ENCODE measurements at regions not wholly inside any gene's neighbourhood (a gene's known extent, or its start where the extent isn't known, plus 50 kb on each side); places are given as distances from the start of the nearest gene placed in this dataset.

DNA sequence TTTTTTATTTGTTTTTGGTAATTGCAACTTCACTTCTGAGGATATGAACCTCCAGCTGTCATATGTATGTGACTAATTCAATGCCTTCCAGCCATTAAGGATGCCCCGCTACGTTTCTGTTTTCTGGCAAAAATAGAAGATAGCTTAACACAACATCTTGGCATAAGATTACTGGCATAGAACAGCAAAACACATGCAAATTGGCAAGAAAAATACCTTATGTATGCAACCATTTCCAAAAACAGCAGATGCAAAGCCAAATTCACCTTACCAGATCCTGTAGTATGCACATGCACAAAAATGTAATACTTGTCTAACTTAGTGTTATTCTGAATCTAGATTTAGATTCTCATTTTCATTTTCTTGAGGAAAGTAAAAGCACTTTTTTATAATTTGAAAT is 461.1 kb upstream of the CYLC2 start:
- intact Hi-C loops (cut with micrococcal nuclease), result no loop called here
- H3K27me3 ChIP-seq (ENCODE audit: control insufficient read depth in 2 of 2, insufficient read depth in 2 of 2, low read length in 2 of 2), result no peaks in the 10 kb centered on the region
- Mint-ChIP-seq H3K4me3 (no peak overlapping the region), H3K9me3 (peaks cover 0 to 5% (median 0%) of the 10 kb centered on the region in 11 donors), H3K27ac (no peak overlapping the region), H3K27me3 (no peaks in the 10 kb centered on the region), H3K36me3 (no peaks in the 10 kb centered on the region), H3K4me1 (no peaks in the 10 kb centered on the region)
- no peak for ATAC-seq
- no peak overlapping the region for H3K4me3 ChIP-seq (ENCODE audit: low read length)
- H3K4me1 ChIP-seq (ENCODE audit: control insufficient read depth in 2 of 2, insufficient read depth in 2 of 2, low read length in 2 of 2), result no peaks in the 10 kb centered on the region
- no peaks in the 10 kb centered on the region for H3K9me3 ChIP-seq (ENCODE audit: control insufficient read depth in 2 of 3, low read length in 3 of 3)
- no peaks in the 10 kb centered on the region for H3K36me3 ChIP-seq (ENCODE audit: control insufficient read depth in 2 of 3, insufficient read depth in 3 of 3, low read length in 3 of 3)
- no peak for DNase-seq
- no peak overlapping the region for H3K27ac ChIP-seq (ENCODE audit: low read depth, low read length)
- ChIA-PET CTCF (no interaction called here), POLR2A (no interaction called here)

GRCh38 chr9:102521097-102521755 is 473.9 kb upstream of the CYLC2 start:
- DNase-seq (no peak), ATAC-seq (no peak)
- no peak overlapping the region for H3K4me3 ChIP-seq (ENCODE audit: low read length)
- no peaks in the 10 kb centered on the region for H3K4me1 ChIP-seq (ENCODE audit: control insufficient read depth in 2 of 2, insufficient read depth in 2 of 2, low read length in 2 of 2)
- no peaks in the 10 kb centered on the region for H3K36me3 ChIP-seq (ENCODE audit: control insufficient read depth in 2 of 3, insufficient read depth in 3 of 3, low read length in 3 of 3)
- H3K36me3 Mint-ChIP-seq, result no peaks in the 10 kb centered on the region
- CTCF ChIA-PET, result no interaction called here
- H3K27ac Mint-ChIP-seq, result no peak overlapping the region
- no peaks in the 10 kb centered on the region for H3K4me1 Mint-ChIP-seq
- peaks cover 0 to 11% (median 5%) of the 10 kb centered on the region in 11 donors for H3K9me3 Mint-ChIP-seq
- intact Hi-C loops (cut with micrococcal nuclease), result no loop called here
- no peak overlapping the region for H3K4me3 Mint-ChIP-seq
- POLR2A ChIA-PET, result no interaction called here
- H3K27me3 ChIP-seq (ENCODE audit: control insufficient read depth in 2 of 2, insufficient read depth in 2 of 2, low read length in 2 of 2), result no peaks in the 10 kb centered on the region
- H3K27ac ChIP-seq (ENCODE audit: low read depth, low read length), result no peak overlapping the region
- H3K9me3 ChIP-seq (ENCODE audit: control insufficient read depth in 2 of 3, low read length in 3 of 3), result no peaks in the 10 kb centered on the region
- no peaks in the 10 kb centered on the region for H3K27me3 Mint-ChIP-seq

DNA sequence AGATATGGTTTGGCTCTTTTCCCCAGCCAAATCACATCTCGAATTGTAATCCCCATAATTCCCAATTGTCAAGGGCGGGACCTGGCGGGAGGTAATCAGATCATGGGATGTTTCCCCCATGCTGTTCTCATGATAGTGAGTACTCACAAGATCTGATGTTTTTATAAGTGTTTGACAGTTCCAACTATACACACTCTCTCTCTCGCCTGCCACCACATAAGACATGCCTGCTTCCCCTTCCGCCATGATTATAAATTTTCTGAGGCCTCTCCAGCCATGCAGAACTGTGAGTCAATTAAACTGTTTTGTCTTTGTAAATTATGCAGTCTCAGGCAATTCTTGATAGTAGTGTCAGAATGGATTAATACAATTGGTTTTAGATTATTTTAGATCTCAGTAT is 475.7 kb upstream of the CYLC2 start:
- no peaks in the 10 kb centered on the region for H3K36me3 ChIP-seq (ENCODE audit: control insufficient read depth in 2 of 3, insufficient read depth in 3 of 3, low read length in 3 of 3)
- no peak overlapping the region for H3K27ac ChIP-seq (ENCODE audit: low read depth, low read length)
- H3K27me3 ChIP-seq (ENCODE audit: control insufficient read depth in 2 of 2, insufficient read depth in 2 of 2, low read length in 2 of 2), result no peaks in the 10 kb centered on the region
- ATAC-seq (no peak), DNase-seq (no peak)
- Mint-ChIP-seq H3K27me3 (no peaks in the 10 kb centered on the region), H3K4me3 (no peak overlapping the region), H3K27ac (no peak overlapping the region), H3K36me3 (no peaks in the 10 kb centered on the region), H3K4me1 (no peaks in the 10 kb centered on the region), H3K9me3 (peaks cover 0 to 8% (median 3%) of the 10 kb centered on the region in 11 donors)
- ChIA-PET CTCF (no interaction called here), POLR2A (no interaction called here)
- intact Hi-C loops (cut with micrococcal nuclease), result no loop called here
- no peaks in the 10 kb centered on the region for H3K4me1 ChIP-seq (ENCODE audit: control insufficient read depth in 2 of 2, insufficient read depth in 2 of 2, low read length in 2 of 2)
- H3K9me3 ChIP-seq (ENCODE audit: control insufficient read depth in 2 of 3, low read length in 3 of 3), result no peaks in the 10 kb centered on the region
- H3K4me3 ChIP-seq (ENCODE audit: low read length), result no peak overlapping the region

DNA sequence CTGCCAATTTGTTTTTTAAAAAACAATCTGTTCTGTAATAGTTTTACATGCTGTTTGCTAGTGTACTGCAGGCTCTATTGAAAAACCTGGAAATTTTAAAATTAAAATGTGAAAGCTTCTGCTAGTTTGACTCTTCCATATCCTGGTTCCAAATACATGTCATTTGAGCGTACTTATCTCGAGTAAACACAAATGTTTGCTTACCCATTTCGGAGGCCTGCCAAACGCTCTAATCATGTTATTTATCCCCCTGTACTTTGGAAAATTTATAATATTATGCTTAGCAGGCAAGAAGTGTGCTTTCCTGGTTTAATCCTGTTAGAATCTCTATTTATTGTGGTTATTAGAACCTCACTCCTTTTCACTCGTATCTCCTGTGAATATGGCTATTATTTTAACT is 476.8 kb upstream of the CYLC2 start:
- H3K4me3 ChIP-seq (ENCODE audit: low read length), result no peak overlapping the region
- ChIA-PET POLR2A (no interaction called here), CTCF (no interaction called here)
- H3K9me3 ChIP-seq (ENCODE audit: control insufficient read depth in 2 of 3, low read length in 3 of 3), result no peaks in the 10 kb centered on the region
- H3K27me3 ChIP-seq (ENCODE audit: control insufficient read depth in 2 of 2, insufficient read depth in 2 of 2, low read length in 2 of 2), result no peaks in the 10 kb centered on the region
- no peaks in the 10 kb centered on the region for H3K4me1 Mint-ChIP-seq
- no peaks in the 10 kb centered on the region for H3K4me1 ChIP-seq (ENCODE audit: control insufficient read depth in 2 of 2, insufficient read depth in 2 of 2, low read length in 2 of 2)
- DNase-seq, result no peak
- intact Hi-C loops (cut with micrococcal nuclease), result no loop called here
- no peak for ATAC-seq
- H3K36me3 ChIP-seq (ENCODE audit: control insufficient read depth in 2 of 3, insufficient read depth in 3 of 3, low read length in 3 of 3), result no peaks in the 10 kb centered on the region
- H3K27ac ChIP-seq (ENCODE audit: low read depth, low read length), result no peak overlapping the region
- no peak overlapping the region for H3K4me3 Mint-ChIP-seq
- no peak overlapping the region for H3K27ac Mint-ChIP-seq
- peaks cover 0 to 12% (median 2%) of the 10 kb centered on the region in 11 donors for H3K9me3 Mint-ChIP-seq
- no peaks in the 10 kb centered on the region for H3K27me3 Mint-ChIP-seq
- H3K36me3 Mint-ChIP-seq, result no peaks in the 10 kb centered on the region

DNA sequence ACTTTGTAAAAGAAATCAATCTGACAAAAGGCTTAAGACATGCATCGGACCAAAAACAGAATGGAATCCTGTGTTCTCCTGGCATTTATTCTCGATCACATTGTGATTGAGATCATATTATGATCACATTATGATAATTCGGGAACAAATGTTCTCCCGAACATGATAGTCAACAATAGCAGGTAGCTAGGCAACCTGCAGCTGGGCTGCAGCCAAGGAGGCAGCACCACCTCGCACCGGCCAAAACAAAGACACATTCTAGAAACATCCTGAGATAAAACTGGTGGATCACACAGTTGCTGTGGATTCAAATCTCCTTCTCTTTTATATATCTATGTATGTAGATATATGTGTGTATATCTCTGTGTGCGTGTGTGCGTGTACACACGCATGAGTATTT is 480.6 kb upstream of the CYLC2 start:
- Mint-ChIP-seq H3K36me3 (no peaks in the 10 kb centered on the region), H3K4me3 (no peak overlapping the region), H3K27ac (no peak overlapping the region), H3K4me1 (no peaks in the 10 kb centered on the region), H3K9me3 (peaks cover 0 to 7% (median 2%) of the 10 kb centered on the region in 11 donors), H3K27me3 (no peaks in the 10 kb centered on the region)
- ATAC-seq (no peak), DNase-seq (no peak)
- no peak overlapping the region for H3K27ac ChIP-seq (ENCODE audit: low read depth, low read length)
- CTCF ChIA-PET, result no interaction called here
- H3K27me3 ChIP-seq (ENCODE audit: control insufficient read depth in 2 of 2, insufficient read depth in 2 of 2, low read length in 2 of 2), result no peaks in the 10 kb centered on the region
- no peaks in the 10 kb centered on the region for H3K9me3 ChIP-seq (ENCODE audit: control insufficient read depth in 2 of 3, low read length in 3 of 3)
- POLR2A ChIA-PET, result no interaction called here
- H3K4me3 ChIP-seq (ENCODE audit: low read length), result no peak overlapping the region
- H3K36me3 ChIP-seq (ENCODE audit: control insufficient read depth in 2 of 3, insufficient read depth in 3 of 3, low read length in 3 of 3), result no peaks in the 10 kb centered on the region
- no peaks in the 10 kb centered on the region for H3K4me1 ChIP-seq (ENCODE audit: control insufficient read depth in 2 of 2, insufficient read depth in 2 of 2, low read length in 2 of 2)
- intact Hi-C loops (cut with micrococcal nuclease), result no loop called here

DNA sequence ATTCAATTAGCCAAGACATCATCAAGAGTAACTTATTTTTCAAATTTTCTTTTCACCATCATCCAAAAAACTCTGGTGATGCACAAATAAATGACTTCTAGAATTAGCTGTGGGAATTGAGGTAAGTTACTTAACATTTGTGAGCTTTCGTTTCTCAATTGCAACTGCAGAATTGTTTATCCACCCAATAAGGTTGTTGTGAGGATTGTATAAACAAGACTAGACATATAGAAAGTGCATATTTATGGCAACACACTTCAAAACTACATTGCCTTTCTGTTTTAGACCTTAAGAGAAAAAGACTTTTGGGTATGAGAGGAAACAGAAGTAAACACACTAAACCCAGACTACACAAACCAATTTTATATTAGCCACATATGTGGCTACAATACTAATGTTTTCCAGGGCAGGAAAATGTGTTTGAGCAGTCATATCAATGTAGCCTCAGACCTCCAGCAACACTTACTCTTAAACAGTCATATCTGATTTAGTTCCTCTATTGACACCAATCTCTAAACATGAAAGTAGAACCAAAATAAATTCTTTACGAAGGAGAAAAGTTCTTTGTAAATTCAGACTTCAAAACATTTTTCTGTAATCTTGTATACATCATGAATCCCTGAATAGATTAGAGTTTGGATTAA is 488.0 kb upstream of the CYLC2 start:
- Histone ChIP-seq H3K27ac (ENCODE audit: low read depth, low read length) (no peak overlapping the region), H3K27me3 (ENCODE audit: control insufficient read depth in 2 of 2, insufficient read depth in 2 of 2, low read length in 2 of 2) (no peaks in the 10 kb centered on the region), H3K36me3 (ENCODE audit: control insufficient read depth in 2 of 3, insufficient read depth in 3 of 3, low read length in 3 of 3) (no peaks in the 10 kb centered on the region), H3K4me1 (ENCODE audit: control insufficient read depth in 2 of 2, insufficient read depth in 2 of 2, low read length in 2 of 2) (no peaks in the 10 kb centered on the region), H3K9me3 (ENCODE audit: control insufficient read depth in 2 of 3, low read length in 3 of 3) (no peaks in the 10 kb centered on the region), H3K4me3 (ENCODE audit: low read length) (no peak overlapping the region)
- POLR2A ChIA-PET, result no interaction called here
- Mint-ChIP-seq H3K4me3 (no peak overlapping the region), H3K4me1 (no peaks in the 10 kb centered on the region), H3K9me3 (peaks cover 0 to 8% (median 0%) of the 10 kb centered on the region in 11 donors), H3K36me3 (no peaks in the 10 kb centered on the region), H3K27me3 (no peaks in the 10 kb centered on the region), H3K27ac (no peak overlapping the region)
- ATAC-seq (no peak), DNase-seq (no peak)
- intact Hi-C loops (cut with micrococcal nuclease), result no loop called here
- CTCF ChIA-PET, result no interaction called here

- Histone ChIP-seq H3K4me3 (ENCODE audit: low read length) (no peak overlapping the region), H3K9me3 (ENCODE audit: control insufficient read depth in 2 of 3, low read length in 3 of 3) (no peaks in the 10 kb centered on the region), H3K4me1 (ENCODE audit: control insufficient read depth in 2 of 2, insufficient read depth in 2 of 2, low read length in 2 of 2) (no peaks in the 10 kb centered on the region), H3K36me3 (ENCODE audit: control insufficient read depth in 2 of 3, insufficient read depth in 3 of 3, low read length in 3 of 3) (no peaks in the 10 kb centered on the region), H3K27ac (ENCODE audit: low read depth, low read length) (no peak overlapping the region), H3K27me3 (ENCODE audit: control insufficient read depth in 2 of 2, insufficient read depth in 2 of 2, low read length in 2 of 2) (no peaks in the 10 kb centered on the region)
- no peaks in the 10 kb centered on the region for H3K4me1 Mint-ChIP-seq
- ATAC-seq (no peak), DNase-seq (no peak)
- H3K9me3 Mint-ChIP-seq, result peaks cover 0 to 10% (median 3%) of the 10 kb centered on the region in 11 donors
- H3K27me3 Mint-ChIP-seq, result no peaks in the 10 kb centered on the region
- H3K27ac Mint-ChIP-seq, result no peak overlapping the region
- H3K36me3 Mint-ChIP-seq, result no peaks in the 10 kb centered on the region
- CTCF ChIA-PET, result no interaction called here
- POLR2A ChIA-PET, result no interaction called here
- intact Hi-C loops (cut with micrococcal nuclease), result no loop called here
- no peak overlapping the region for H3K4me3 Mint-ChIP-seq
Observed at GRCh38 chr9:102506406-102506805, 488.7 kb upstream of the CYLC2 start.
